ENCODE measurements at regions not wholly inside any gene's neighbourhood (a gene's known extent, or its start where the extent isn't known, plus 50 kb on each side); places are given as distances from the start of the nearest gene placed in this dataset.
"Not testable (repeated sequence)": the region's sequence is repeated elsewhere in the genome, so short reads cannot be mapped to it uniquely, and the experiment has no call there.

GRCh38 chr14:89104861-89105260, 280.4 kb downstream of the TTC8 start:
- TF ChIP-seq POLR2AphosphoS5 (IDR thresholded peaks at IDR 0.05; ENCODE audit: insufficient read depth, low read depth, low read length); EZH2 (IDR thresholded peaks at IDR 0.05; ENCODE audit: borderline replicate concordance, low read depth, low read length, severe bottlenecking); POLR2A (IDR thresholded peaks at IDR 0.05; ENCODE audit: low read depth, low read length); CTCF (IDR thresholded peaks at IDR 0.05; ENCODE audit: extremely low read depth in 1 of 2, insufficient read depth in 1 of 2, low read depth in 1 of 2, low read length in 2 of 2); FOS (IDR thresholded peaks at IDR 0.05; ENCODE audit: borderline replicate concordance, insufficient read depth, low read length); JUN (IDR thresholded peaks at IDR 0.05; ENCODE audit: borderline replicate concordance, insufficient read depth, insufficient read length, low read depth); MYC (IDR thresholded peaks at IDR 0.05; ENCODE audit: low read depth, low read length): not testable (repeated sequence)
- TF ChIP-seq, protein P1, sequence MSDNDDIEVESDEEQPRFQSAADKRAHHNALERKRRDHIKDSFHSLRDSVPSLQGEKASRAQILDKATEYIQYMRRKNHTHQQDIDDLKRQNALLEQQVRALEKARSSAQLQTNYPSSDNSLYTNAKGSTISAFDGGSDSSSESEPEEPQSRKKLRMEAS (IDR thresholded peaks at IDR 0.05; ENCODE audit: insufficient read depth, insufficient read length) = not testable (repeated sequence)

Data from endothelial cell of umbilical vein (primary cell).